ENCODE measurements at regions not wholly inside any gene's neighbourhood (a gene's known extent, or its start where the extent isn't known, plus 50 kb on each side); places are given as distances from the start of the nearest gene placed in this dataset.

- TF ChIP-seq ZNF462 (CRISPR knock-in tag; IDR thresholded peaks at IDR 0.05) (no peak), EZH2 (IDR thresholded peaks at IDR 0.05; ENCODE audit: low read depth, unreplicated experiment) (no peak), EZH2phosphoT487 (IDR thresholded peaks at IDR 0.05; ENCODE audit: unreplicated experiment) (no peak), STAT1 (IDR thresholded peaks at IDR 0.05; ENCODE audit: unreplicated experiment) (no peak), NANOG (IDR thresholded peaks at IDR 0.05; ENCODE audit: borderline replicate concordance) (no peak), CREB1 (CRISPR knock-in tag; IDR thresholded peaks at IDR 0.05; ENCODE audit: low read depth) (no peak), POLR2AphosphoS5 (IDR thresholded peaks at IDR 0.05; ENCODE audit: low read depth) (no peak)
Observed at GRCh38 chr1:43101061-43101460, 71.0 kb downstream of the EBNA1BP2 start (continued).

DNA sequence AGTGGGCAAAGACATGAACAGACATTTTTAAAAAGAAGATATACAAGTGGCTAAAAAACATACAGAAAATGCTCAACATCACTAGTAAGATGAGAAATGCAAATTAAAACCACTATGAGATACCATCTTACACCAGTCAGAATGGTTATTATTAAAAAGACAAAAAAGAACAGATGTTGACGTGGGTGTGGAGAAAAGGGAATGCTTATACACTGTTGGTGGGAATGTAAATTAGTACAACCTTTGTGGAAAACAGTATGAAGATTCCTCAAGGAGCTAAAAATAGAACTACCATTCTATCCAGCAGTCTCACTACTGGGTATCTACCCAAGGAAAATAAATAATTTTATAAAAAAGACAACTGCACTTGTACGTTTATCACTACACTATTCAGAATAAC lies 73.9 kb downstream of the EBNA1BP2 start:
- Histone ChIP-seq H3K27ac (ENCODE audit: low read depth) (no peak overlapping the region), H4K20me1 (replicated peaks; ENCODE audit: insufficient read depth) (no peaks in the 10 kb centered on the region), H2AFZ (no peak overlapping the region), H3K4me2 (no peak overlapping the region), H3K9me2 (ENCODE audit: insufficient read depth) (no peaks in the 10 kb centered on the region), H3K4me3 (no peak overlapping the region), H3F3A (replicated peaks; ENCODE audit: low read depth) (no peaks in the 10 kb centered on the region), H3K36me3 (ENCODE audit: insufficient read depth) (peaks cover 3% of the 10 kb centered on the region; the same call in 1 of the 2 replicates), H3K4me1 (ENCODE audit: insufficient read depth) (no peaks in the 10 kb centered on the region), H3K79me2 (replicated peaks; ENCODE audit: insufficient read depth) (no peaks in the 10 kb centered on the region), H3K27me3 (ENCODE audit: insufficient read depth) (no peaks in the 10 kb centered on the region)
- H3K4me1 Mint-ChIP-seq: peaks cover 5% of the 10 kb centered on the region; the same call in 2 of the 3 replicates
- no peak overlapping the region for H3K4me3 Mint-ChIP-seq
- H3K36me3 Mint-ChIP-seq (ENCODE audit: low read depth): peaks cover 40% of the 10 kb centered on the region
- peaks cover 26% of the 10 kb centered on the region for H3K9me3 Mint-ChIP-seq
- H3K27ac Mint-ChIP-seq: no peak overlapping the region
- DNase-seq (ENCODE audit: low spot score) (no peak), ATAC-seq (no peak)
- H3K27me3 Mint-ChIP-seq (ENCODE audit: insufficient read depth, low read depth, poor library complexity): no peaks in the 10 kb centered on the region
- TF ChIP-seq, protein P1, sequence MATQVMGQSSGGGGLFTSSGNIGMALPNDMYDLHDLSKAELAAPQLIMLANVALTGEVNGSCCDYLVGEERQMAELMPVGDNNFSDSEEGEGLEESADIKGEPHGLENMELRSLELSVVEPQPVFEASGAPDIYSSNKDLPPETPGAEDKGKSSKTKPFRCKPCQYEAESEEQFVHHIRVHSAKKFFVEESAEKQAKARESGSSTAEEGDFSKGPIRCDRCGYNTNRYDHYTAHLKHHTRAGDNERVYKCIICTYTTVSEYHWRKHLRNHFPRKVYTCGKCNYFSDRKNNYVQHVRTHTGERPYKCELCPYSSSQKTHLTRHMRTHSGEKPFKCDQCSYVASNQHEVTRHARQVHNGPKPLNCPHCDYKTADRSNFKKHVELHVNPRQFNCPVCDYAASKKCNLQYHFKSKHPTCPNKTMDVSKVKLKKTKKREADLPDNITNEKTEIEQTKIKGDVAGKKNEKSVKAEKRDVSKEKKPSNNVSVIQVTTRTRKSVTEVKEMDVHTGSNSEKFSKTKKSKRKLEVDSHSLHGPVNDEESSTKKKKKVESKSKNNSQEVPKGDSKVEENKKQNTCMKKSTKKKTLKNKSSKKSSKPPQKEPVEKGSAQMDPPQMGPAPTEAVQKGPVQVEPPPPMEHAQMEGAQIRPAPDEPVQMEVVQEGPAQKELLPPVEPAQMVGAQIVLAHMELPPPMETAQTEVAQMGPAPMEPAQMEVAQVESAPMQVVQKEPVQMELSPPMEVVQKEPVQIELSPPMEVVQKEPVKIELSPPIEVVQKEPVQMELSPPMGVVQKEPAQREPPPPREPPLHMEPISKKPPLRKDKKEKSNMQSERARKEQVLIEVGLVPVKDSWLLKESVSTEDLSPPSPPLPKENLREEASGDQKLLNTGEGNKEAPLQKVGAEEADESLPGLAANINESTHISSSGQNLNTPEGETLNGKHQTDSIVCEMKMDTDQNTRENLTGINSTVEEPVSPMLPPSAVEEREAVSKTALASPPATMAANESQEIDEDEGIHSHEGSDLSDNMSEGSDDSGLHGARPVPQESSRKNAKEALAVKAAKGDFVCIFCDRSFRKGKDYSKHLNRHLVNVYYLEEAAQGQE (IDR thresholded peaks at IDR 0.05; ENCODE audit: unreplicated experiment): no peak
- TF ChIP-seq EZH2phosphoT487 (IDR thresholded peaks at IDR 0.05; ENCODE audit: unreplicated experiment) (no peak), EZH2 (IDR thresholded peaks at IDR 0.05; ENCODE audit: low read depth, unreplicated experiment) (no peak)
